PFSK-1 (cell line): ENCODE measurements at regions not wholly inside any gene's neighbourhood (a gene's known extent, or its start where the extent isn't known, plus 50 kb on each side); places are given as distances from the start of the nearest gene placed in this dataset.

Experiments
- FOXP2 ChIP-seq: optimal IDR thresholded peaks from 2 replicates; pipeline ENCODE3; 2011; ENCODE audit warnings: borderline replicate concordance, control low read depth, inconsistent platforms; ENCODE audit not compliant: insufficient read depth; ENCODE audit errors: extremely low read length, extremely low read depth
- POLR2AphosphoS5 ChIP-seq: IDR thresholded peaks from 2 replicates; pipeline ENCODE4 v1.6.1; 2012; ENCODE audit warnings: low read depth, mild to moderate bottlenecking, control low read depth, low read length, moderate library complexity
- REST ChIP-seq, 2 experiments: IDR thresholded peaks; 2 replicates each; pipeline versions ENCODE4 v1.6.1 to v1.8.0; 2011 to 2012; ENCODE audit warnings: low read depth in 2 of 2, low read length in 2 of 2, control low read depth in 1 of 2, inconsistent platforms in 1 of 2, mild to moderate bottlenecking in 1 of 2, moderate library complexity in 1 of 2; ENCODE audit not compliant: insufficient read depth in 1 of 2
- SIN3A ChIP-seq: IDR thresholded peaks from 2 replicates; pipeline ENCODE4 v1.6.1; 2012; ENCODE audit warnings: mild to moderate bottlenecking, low read length, moderate library complexity, borderline replicate concordance; ENCODE audit not compliant: insufficient read depth
- TAF1 ChIP-seq: IDR thresholded peaks from 2 replicates; pipeline ENCODE4 v1.6.1; 2012; ENCODE audit warnings: low read length, control low read depth, borderline replicate concordance; ENCODE audit not compliant: insufficient read depth

GRCh38 chr5:26578002-26578401 is 460.4 kb downstream of the CDH9 start:
- TF ChIP-seq TAF1 (no peak), POLR2AphosphoS5 (no peak), REST (IDR thresholded peaks at IDR 0.05; ENCODE audit: insufficient read depth in 1 of 2, low read depth in 2 of 2, low read length in 2 of 2) (no peak), SIN3A (no peak), FOXP2 (no peak)
